Right lobe of liver (tissue), 4 donors: ENCODE measurements at regions not wholly inside any gene's neighbourhood (a gene's known extent, or its start where the extent isn't known, plus 50 kb on each side); places are given as distances from the start of the nearest gene placed in this dataset.

Source experiments
- POLR2A ChIP-seq: fragments of 450-650 bp; IDR thresholded peaks from one replicate; pipeline ENCODE4 v1.6.1; 2017; ENCODE audit warnings: antibody characterized with exemption, mild to moderate bottlenecking
- TF ChIP-seq, protein P1 (sequence below), 4 donors: fragments of 200-600 bp in 3 of 4; fragments of 450-650 bp in 1 of 4; IDR thresholded peaks; one replicate each; pipeline versions ENCODE4 v1.5.1 to v1.8.0; 2016 to 2022; ENCODE audit warnings: antibody characterized with exemption in 4 of 4, mild to moderate bottlenecking in 2 of 4
- donor health status: DM: no; HTN: no; CAD: no.
- donor health status: DM: no; HTN: no; CAD: no.
- donor health status: DM: no; HTN: yes; CAD: no.

DNA sequence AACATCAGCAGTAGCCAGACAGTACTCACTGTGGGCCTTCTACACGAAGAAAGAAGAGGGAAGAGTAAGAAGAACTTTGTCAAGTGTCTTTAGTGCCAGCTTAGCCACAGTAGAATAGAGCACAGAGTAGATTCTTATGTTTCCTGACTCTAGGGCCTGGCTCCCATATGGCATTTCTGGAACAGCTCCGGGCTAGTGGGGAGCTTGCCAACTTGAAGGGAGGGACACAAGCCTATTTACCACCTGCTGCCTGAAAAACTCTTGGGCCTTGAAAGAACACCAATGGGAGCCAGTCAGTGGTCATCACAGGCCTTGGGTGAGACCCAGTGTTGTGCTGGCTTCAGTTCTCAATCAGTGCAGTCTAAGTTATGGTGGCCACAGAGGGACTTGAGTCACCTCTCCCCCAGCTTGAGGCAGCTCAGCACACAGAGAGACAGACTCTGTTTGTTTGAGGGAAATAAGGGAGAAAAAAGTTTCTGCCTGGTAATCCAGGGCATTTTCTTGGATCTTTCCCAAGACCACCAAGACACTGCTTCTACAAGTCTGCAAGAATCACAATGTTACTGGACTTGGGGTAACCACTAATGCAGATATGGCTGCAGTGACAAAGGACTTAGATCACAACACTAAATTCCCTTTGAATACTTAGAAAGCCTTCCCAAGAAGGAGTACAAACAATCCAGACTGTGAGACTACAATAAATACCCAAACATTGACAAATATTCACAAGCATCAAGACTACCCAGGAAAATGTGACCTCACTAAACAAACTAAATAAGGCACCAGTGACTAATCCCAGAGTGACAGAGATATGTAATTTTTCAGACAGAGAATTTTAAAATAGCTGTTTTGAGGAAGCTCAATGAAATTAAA, 261.0 kb upstream of the NDST3 start:
- TF ChIP-seq, protein P1, sequence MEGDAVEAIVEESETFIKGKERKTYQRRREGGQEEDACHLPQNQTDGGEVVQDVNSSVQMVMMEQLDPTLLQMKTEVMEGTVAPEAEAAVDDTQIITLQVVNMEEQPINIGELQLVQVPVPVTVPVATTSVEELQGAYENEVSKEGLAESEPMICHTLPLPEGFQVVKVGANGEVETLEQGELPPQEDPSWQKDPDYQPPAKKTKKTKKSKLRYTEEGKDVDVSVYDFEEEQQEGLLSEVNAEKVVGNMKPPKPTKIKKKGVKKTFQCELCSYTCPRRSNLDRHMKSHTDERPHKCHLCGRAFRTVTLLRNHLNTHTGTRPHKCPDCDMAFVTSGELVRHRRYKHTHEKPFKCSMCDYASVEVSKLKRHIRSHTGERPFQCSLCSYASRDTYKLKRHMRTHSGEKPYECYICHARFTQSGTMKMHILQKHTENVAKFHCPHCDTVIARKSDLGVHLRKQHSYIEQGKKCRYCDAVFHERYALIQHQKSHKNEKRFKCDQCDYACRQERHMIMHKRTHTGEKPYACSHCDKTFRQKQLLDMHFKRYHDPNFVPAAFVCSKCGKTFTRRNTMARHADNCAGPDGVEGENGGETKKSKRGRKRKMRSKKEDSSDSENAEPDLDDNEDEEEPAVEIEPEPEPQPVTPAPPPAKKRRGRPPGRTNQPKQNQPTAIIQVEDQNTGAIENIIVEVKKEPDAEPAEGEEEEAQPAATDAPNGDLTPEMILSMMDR (IDR thresholded peaks at IDR 0.05), result no peak
- no peak for TF ChIP-seq POLR2A
